ENCODE measurements at regions not wholly inside any gene's neighbourhood (a gene's known extent, or its start where the extent isn't known, plus 50 kb on each side); places are given as distances from the start of the nearest gene placed in this dataset.

GRCh38 chr2:129751409-129751808 is 228.1 kb upstream of the RAB6C start:
- no peak for DNase-seq (ENCODE audit: low read depth in 2 of 2)
- H3K27me3 ChIP-seq (ENCODE audit: control insufficient read depth, insufficient read depth, low read length) = no peaks in the 10 kb centered on the region

GRCh38 chr2:129752176-129752575 is 227.3 kb upstream of the RAB6C start:
- H3K4me2 ChIP-seq (ENCODE audit: extremely low read depth, insufficient read depth, low read length) = no peak overlapping the region
- H3K27me3 ChIP-seq (ENCODE audit: control insufficient read depth, insufficient read depth, low read length) = no peaks in the 10 kb centered on the region
- H3K9ac ChIP-seq (ENCODE audit: insufficient read depth, low read length) = no peak overlapping the region

More at GRCh38 chr2:129751409-129751808, 228.1 kb upstream of the RAB6C start:
- no peaks in the 10 kb centered on the region for H3K9me3 ChIP-seq (ENCODE audit: control insufficient read depth, insufficient read depth, low read depth, low read length)
- no peak overlapping the region for H3K9ac ChIP-seq (ENCODE audit: insufficient read depth, low read length)
- no peaks in the 10 kb centered on the region for H3K4me1 ChIP-seq (ENCODE audit: control insufficient read depth, extremely low read depth, insufficient read depth, low read length)
- no peak overlapping the region for H3K4me3 ChIP-seq (replicated peaks in 1 of 4; ENCODE audit: control extremely low read depth in 1 of 4, insufficient read depth in 1 of 4, low read depth in 3 of 4, low read length in 4 of 4)
- H3K27ac ChIP-seq (ENCODE audit: insufficient read depth, low read length) = no peak overlapping the region
- H2AFZ ChIP-seq (ENCODE audit: low read length) = no peak overlapping the region
- no peak overlapping the region for H3K4me2 ChIP-seq (ENCODE audit: extremely low read depth, insufficient read depth, low read length)
- H4K20me1 ChIP-seq (ENCODE audit: control insufficient read depth, extremely low read depth, insufficient read depth, low read length) = no peaks in the 10 kb centered on the region
- no peaks in the 10 kb centered on the region for H3K36me3 ChIP-seq (ENCODE audit: control insufficient read depth, insufficient read depth, low read length)
- no peak for TF ChIP-seq CTCF (conservative IDR thresholded peaks at IDR 0.05 in 1 of 2, IDR thresholded peaks at IDR 0.05 in 1 of 2; ENCODE audit: low read depth in 1 of 2, low read length in 2 of 2)
- no peak for TF ChIP-seq EZH2 (IDR thresholded peaks at IDR 0.05; ENCODE audit: low read length, missing control alignments)
- no peaks in the 10 kb centered on the region for H3K79me2 ChIP-seq (ENCODE audit: control insufficient read depth, insufficient read depth, low read length)

GRCh38 chr2:129752686-129753085 is 226.8 kb upstream of the RAB6C start:
- Histone ChIP-seq H3K9me3 (ENCODE audit: control insufficient read depth, insufficient read depth, low read depth, low read length) (no peaks in the 10 kb centered on the region), H3K9ac (ENCODE audit: insufficient read depth, low read length) (no peak overlapping the region), H3K4me3 (replicated peaks in 1 of 4; ENCODE audit: control extremely low read depth in 1 of 4, insufficient read depth in 1 of 4, low read depth in 3 of 4, low read length in 4 of 4) (no peak overlapping the region), H3K27ac (ENCODE audit: insufficient read depth, low read length) (no peak overlapping the region), H3K79me2 (ENCODE audit: control insufficient read depth, insufficient read depth, low read length) (no peaks in the 10 kb centered on the region), H3K4me1 (ENCODE audit: control insufficient read depth, extremely low read depth, insufficient read depth, low read length) (no peaks in the 10 kb centered on the region), H4K20me1 (ENCODE audit: control insufficient read depth, extremely low read depth, insufficient read depth, low read length) (no peaks in the 10 kb centered on the region), H2AFZ (ENCODE audit: low read length) (no peak overlapping the region), H3K4me2 (ENCODE audit: extremely low read depth, insufficient read depth, low read length) (no peak overlapping the region), H3K36me3 (ENCODE audit: control insufficient read depth, insufficient read depth, low read length) (no peaks in the 10 kb centered on the region), H3K27me3 (ENCODE audit: control insufficient read depth, insufficient read depth, low read length) (no peaks in the 10 kb centered on the region)
- TF ChIP-seq EZH2 (IDR thresholded peaks at IDR 0.05; ENCODE audit: low read length, missing control alignments) (no peak), CTCF (conservative IDR thresholded peaks at IDR 0.05 in 1 of 2, IDR thresholded peaks at IDR 0.05 in 1 of 2; ENCODE audit: low read depth in 1 of 2, low read length in 2 of 2) (no peak)
- DNase-seq (ENCODE audit: low read depth in 2 of 2) = no peak

More at GRCh38 chr2:129752176-129752575, 227.3 kb upstream of the RAB6C start:
- Histone ChIP-seq H3K79me2 (ENCODE audit: control insufficient read depth, insufficient read depth, low read length) (no peaks in the 10 kb centered on the region), H3K4me3 (replicated peaks in 1 of 4; ENCODE audit: control extremely low read depth in 1 of 4, insufficient read depth in 1 of 4, low read depth in 3 of 4, low read length in 4 of 4) (no peak overlapping the region), H3K4me1 (ENCODE audit: control insufficient read depth, extremely low read depth, insufficient read depth, low read length) (no peaks in the 10 kb centered on the region), H3K9me3 (ENCODE audit: control insufficient read depth, insufficient read depth, low read depth, low read length) (no peaks in the 10 kb centered on the region), H2AFZ (ENCODE audit: low read length) (no peak overlapping the region), H3K36me3 (ENCODE audit: control insufficient read depth, insufficient read depth, low read length) (no peaks in the 10 kb centered on the region), H3K27ac (ENCODE audit: insufficient read depth, low read length) (no peak overlapping the region), H4K20me1 (ENCODE audit: control insufficient read depth, extremely low read depth, insufficient read depth, low read length) (no peaks in the 10 kb centered on the region)
- no peak for TF ChIP-seq EZH2 (IDR thresholded peaks at IDR 0.05; ENCODE audit: low read length, missing control alignments)
- TF ChIP-seq CTCF (conservative IDR thresholded peaks at IDR 0.05 in 1 of 2, IDR thresholded peaks at IDR 0.05 in 1 of 2; ENCODE audit: low read depth in 1 of 2, low read length in 2 of 2) = no peak
- no peak for DNase-seq (ENCODE audit: low read depth in 2 of 2)
